CD4-positive, alpha-beta T cell (primary cell): ENCODE measurements at regions not wholly inside any gene's neighbourhood (a gene's known extent, or its start where the extent isn't known, plus 50 kb on each side); places are given as distances from the start of the nearest gene placed in this dataset.

Experiments used
- ATAC-seq: fragments of 200-7000 bp; cut with Tn5 transposase; one replicate; pipeline ENCODE4 v1.10.0; 2022; ENCODE audit warnings: mild to moderate bottlenecking; ENCODE audit not compliant: poor library complexity
- CTCF ChIA-PET: fragments of 350-600 bp; sonication (Branson Sonifier 250); formaldehyde crosslinking; loops from one replicate; lab custom pipeline; 2021; ENCODE audit warnings: antibody characterized with exemption, inconsistent platforms; lab: Charles Lee
- POLR2A ChIA-PET: fragments of 350-600 bp; sonication (Branson Sonifier 250); formaldehyde crosslinking; loops from one replicate; lab custom pipeline; 2021; ENCODE audit warnings: antibody characterized with exemption, inconsistent platforms; lab: Charles Lee
- DNase-seq, 14 experiments: peaks; one replicate each; pipeline ENCODE4 v3.0.0-alpha.2; 2013 to 2020; ENCODE audit warnings: mixed read lengths in 2 of 14
- H3K27ac ChIP-seq, 2 donors: one replicate each; pipeline versions ENCODE4 v1.5.1 to v1.7.0; 2013; ENCODE audit warnings: low read length in 2 of 2, low read depth in 1 of 2, mild to moderate bottlenecking in 1 of 2
- H3K27me3 ChIP-seq, 2 experiments: 1 replicate in 1 of 2; 2 replicates in 1 of 2; pipeline versions ENCODE4 v1.6.1 to v1.7.0; 2013; ENCODE audit warnings: low read length in 2 of 2, control low read depth in 1 of 2, mild to moderate bottlenecking in 1 of 2, moderate library complexity in 1 of 2; ENCODE audit not compliant: insufficient read depth in 2 of 2, control insufficient read depth in 1 of 2
- H3K36me3 ChIP-seq: one replicate; pipeline ENCODE4 v1.6.1; 2013; ENCODE audit warnings: low read length, control low read depth; ENCODE audit not compliant: insufficient read depth
- H3K4me1 ChIP-seq: one replicate; pipeline ENCODE4 v1.6.1; 2013; ENCODE audit warnings: low read length, control low read depth; ENCODE audit not compliant: insufficient read depth
- H3K4me3 ChIP-seq: one replicate; pipeline ENCODE4 v1.5.1; 2013; ENCODE audit warnings: mild to moderate bottlenecking, low read length, moderate library complexity
- H3K9me3 ChIP-seq, 2 experiments: 1 replicate in 1 of 2; 2 replicates in 1 of 2; pipeline versions ENCODE4 v1.6.1 to v1.7.0; 2013; ENCODE audit warnings: low read length in 2 of 2, mild to moderate bottlenecking in 2 of 2, control low read depth in 1 of 2, moderate library complexity in 1 of 2; ENCODE audit not compliant: control insufficient read depth in 1 of 2, insufficient read depth in 1 of 2
- H3K27ac Mint-ChIP-seq: one replicate; pipeline ENCODE4 v1.8.0; 2020; ENCODE audit warnings: mixed read lengths
- H3K27me3 Mint-ChIP-seq: one replicate; pipeline ENCODE4 v1.8.0; 2021; ENCODE audit warnings: mixed read lengths
- H3K36me3 Mint-ChIP-seq: one replicate; pipeline ENCODE4 v1.8.0; 2021; ENCODE audit warnings: low read depth, mixed read lengths
- H3K4me1 Mint-ChIP-seq: one replicate; pipeline ENCODE4 v1.8.0; 2021; ENCODE audit warnings: low read depth, mixed read lengths
- H3K4me3 Mint-ChIP-seq: one replicate; pipeline ENCODE4 v1.8.0; 2020; ENCODE audit warnings: mild to moderate bottlenecking, mixed read lengths
- H3K9me3 Mint-ChIP-seq: one replicate; pipeline ENCODE4 v1.8.0; 2020; ENCODE audit warnings: mixed read lengths
- CTCF ChIP-seq: fragments of 200-600 bp; IDR thresholded peaks from one replicate; pipeline ENCODE4 v1.8.0; 2022; ENCODE audit warnings: antibody characterized with exemption, mild to moderate bottlenecking
- intact Hi-C, 2 experiments: fragments of 100-400 bp; cut with DNase I in 1 of 2; cut with micrococcal nuclease in 1 of 2; formaldehyde crosslinking; loops; one replicate each; pipeline versions ENCODE4 v1.15.1 to v1.9.0; 2023 to 2025; cut with DNase I, micrococcal nuclease

- CTCF ChIA-PET: no interaction called here
- Mint-ChIP-seq H3K36me3 (no peaks in the 10 kb centered on the region), H3K4me1 (no peaks in the 10 kb centered on the region), H3K27ac (no peak overlapping the region), H3K4me3 (no peak overlapping the region), H3K27me3 (no peaks in the 10 kb centered on the region), H3K9me3 (no peaks in the 10 kb centered on the region)
- Histone ChIP-seq H3K4me3 (no peak overlapping the region), H3K27me3 (no peaks in the 10 kb centered on the region), H3K36me3 (no peaks in the 10 kb centered on the region), H3K27ac (no peak overlapping the region), H3K4me1 (no peaks in the 10 kb centered on the region), H3K9me3 (peaks cover under 1 to 5% of the 10 kb centered on the region in 2 experiments)
- POLR2A ChIA-PET: no interaction called here
- TF ChIP-seq CTCF: no peak
- intact Hi-C loops: no loop called here
- ATAC-seq (no peak), DNase-seq (no peak)
Observed at GRCh38 chrX:82232679-82233078, 1030.8 kb downstream of the SH3BGRL start.

- TF ChIP-seq CTCF: no peak
- Mint-ChIP-seq H3K36me3 (no peaks in the 10 kb centered on the region), H3K4me3 (no peak overlapping the region), H3K4me1 (no peaks in the 10 kb centered on the region), H3K27ac (no peak overlapping the region), H3K9me3 (peaks cover 2% of the 10 kb centered on the region), H3K27me3 (no peaks in the 10 kb centered on the region)
- DNase-seq (no peak), ATAC-seq (no peak)
- Histone ChIP-seq H3K36me3 (no peaks in the 10 kb centered on the region), H3K4me1 (no peaks in the 10 kb centered on the region), H3K27ac (no peak overlapping the region), H3K27me3 (no peaks in the 10 kb centered on the region), H3K9me3 (peaks cover 8 to 18% of the 10 kb centered on the region in 2 experiments), H3K4me3 (no peak overlapping the region)
- intact Hi-C loops: no loop called here
- POLR2A ChIA-PET: no interaction called here
- CTCF ChIA-PET: no interaction called here
Observed at GRCh38 chrX:82237328-82237727, 1035.4 kb downstream of the SH3BGRL start.
